OCI-LY3 (cell line): ENCODE measurements at regions not wholly inside any gene's neighbourhood (a gene's known extent, or its start where the extent isn't known, plus 50 kb on each side); places are given as distances from the start of the nearest gene placed in this dataset.

Source experiments
- EZH2phosphoT487 ChIP-seq: fragments of 200-600 bp; shearing (Covaris generic); IDR thresholded peaks from 2 replicates; pipeline ENCODE4 v1.6.1; 2018; ENCODE audit warnings: antibody characterized with exemption, mixed run types, low read depth
- TF ChIP-seq, protein P1 (sequence below): fragments of 200-600, 300-600 bp; sonication (generic); IDR thresholded peaks from 2 replicates; pipeline ENCODE4 v1.5.1; 2014; ENCODE audit warnings: antibody characterized with exemption, low read length, low read depth

DNA sequence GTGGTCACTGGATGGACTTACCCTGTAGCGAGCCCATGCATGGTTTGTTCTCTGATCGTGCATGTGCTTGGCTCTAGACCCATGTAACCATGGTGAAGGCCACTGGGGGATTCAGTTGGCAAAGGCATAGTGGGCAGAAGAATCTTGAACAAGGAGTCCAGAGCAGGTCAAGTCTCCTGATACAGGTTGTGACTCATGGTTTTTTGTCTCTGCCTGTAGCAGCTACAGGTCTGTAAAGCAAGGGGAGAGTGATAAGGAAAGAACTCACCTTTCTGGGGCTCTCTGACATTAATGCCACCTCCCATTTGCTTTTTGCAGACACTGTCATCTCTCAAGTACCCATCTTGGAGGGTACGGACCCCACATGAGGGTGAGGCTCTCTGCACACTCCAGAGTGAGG, 153.4 kb upstream of the CAMK1G start:
- TF ChIP-seq, protein P1, sequence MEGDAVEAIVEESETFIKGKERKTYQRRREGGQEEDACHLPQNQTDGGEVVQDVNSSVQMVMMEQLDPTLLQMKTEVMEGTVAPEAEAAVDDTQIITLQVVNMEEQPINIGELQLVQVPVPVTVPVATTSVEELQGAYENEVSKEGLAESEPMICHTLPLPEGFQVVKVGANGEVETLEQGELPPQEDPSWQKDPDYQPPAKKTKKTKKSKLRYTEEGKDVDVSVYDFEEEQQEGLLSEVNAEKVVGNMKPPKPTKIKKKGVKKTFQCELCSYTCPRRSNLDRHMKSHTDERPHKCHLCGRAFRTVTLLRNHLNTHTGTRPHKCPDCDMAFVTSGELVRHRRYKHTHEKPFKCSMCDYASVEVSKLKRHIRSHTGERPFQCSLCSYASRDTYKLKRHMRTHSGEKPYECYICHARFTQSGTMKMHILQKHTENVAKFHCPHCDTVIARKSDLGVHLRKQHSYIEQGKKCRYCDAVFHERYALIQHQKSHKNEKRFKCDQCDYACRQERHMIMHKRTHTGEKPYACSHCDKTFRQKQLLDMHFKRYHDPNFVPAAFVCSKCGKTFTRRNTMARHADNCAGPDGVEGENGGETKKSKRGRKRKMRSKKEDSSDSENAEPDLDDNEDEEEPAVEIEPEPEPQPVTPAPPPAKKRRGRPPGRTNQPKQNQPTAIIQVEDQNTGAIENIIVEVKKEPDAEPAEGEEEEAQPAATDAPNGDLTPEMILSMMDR = no peak
- TF ChIP-seq EZH2phosphoT487 = no peak
